GM19025 (cell line): ENCODE measurements at regions not wholly inside any gene's neighbourhood (a gene's known extent, or its start where the extent isn't known, plus 50 kb on each side); places are given as distances from the start of the nearest gene placed in this dataset.
A peak's percentile ranks its signal among the peaks of the same experiment; 100 is the strongest.
"Not testable (repeated sequence)": the region's sequence is repeated elsewhere in the genome, so short reads cannot be mapped to it uniquely, and the experiment has no call there.

Experiments used
- ATAC-seq: cut with Tn5 transposase; IDR thresholded peaks from one replicate; pipeline ENCODE4 v1.9.1; 2021; ENCODE audit warnings: mild to moderate bottlenecking, low read depth, moderate library complexity; ENCODE audit not compliant: unreplicated experiment

GRCh38 chr13:80988391-80989151 is 647.6 kb upstream of the SPRY2 start:
- ATAC-seq = no peak

GRCh38 chr13:80979035-80979641 is 638.2 kb upstream of the SPRY2 start:
- ATAC-seq = peak; percentile 91

GRCh38 chr13:80977168-80977567 is 636.2 kb upstream of the SPRY2 start:
- ATAC-seq = no peak

GRCh38 chr13:80975903-80976302 is 635.0 kb upstream of the SPRY2 start:
- no peak for ATAC-seq

GRCh38 chr13:80973721-80974120 is 632.8 kb upstream of the SPRY2 start:
- ATAC-seq = no peak

GRCh38 chr13:80972857-80973478 is 632.0 kb upstream of the SPRY2 start:
- no peak for ATAC-seq

- ATAC-seq = no peak
Measured at GRCh38 chr13:80965097-80965496, 624.2 kb upstream of the SPRY2 start.

GRCh38 chr13:80962855-80963254 is 621.9 kb upstream of the SPRY2 start:
- no peak for ATAC-seq

- no peak for ATAC-seq
Measured at GRCh38 chr13:80962173-80962572, 621.2 kb upstream of the SPRY2 start.

GRCh38 chr13:80957019-80957655 is 616.2 kb upstream of the SPRY2 start:
- no peak for ATAC-seq

- no peak for ATAC-seq
Measured at GRCh38 chr13:80955501-80955900, 614.6 kb upstream of the SPRY2 start.

- no peak for ATAC-seq
Measured at GRCh38 chr13:80952158-80952557, 611.2 kb upstream of the SPRY2 start.

GRCh38 chr13:80946008-80946802 is 605.3 kb upstream of the SPRY2 start:
- ATAC-seq = no peak

- ATAC-seq = no peak
Measured at GRCh38 chr13:80945328-80945727, 604.4 kb upstream of the SPRY2 start.

- no peak for ATAC-seq
Measured at GRCh38 chr13:80939581-80939980, 598.7 kb upstream of the SPRY2 start.

- ATAC-seq = no peak
Measured at GRCh38 chr13:80931766-80932165, 590.8 kb upstream of the SPRY2 start.

GRCh38 chr13:80931118-80931517 is 590.2 kb upstream of the SPRY2 start:
- no peak for ATAC-seq

GRCh38 chr13:80928241-80928640 is 587.3 kb upstream of the SPRY2 start:
- ATAC-seq = no peak

- ATAC-seq = not testable (repeated sequence)
Measured at GRCh38 chr13:80926024-80926423, 585.1 kb upstream of the SPRY2 start.

- no peak for ATAC-seq
Measured at GRCh38 chr13:80924596-80924995, 583.7 kb upstream of the SPRY2 start.

- ATAC-seq = no peak
Measured at GRCh38 chr13:80923907-80924306, 583.0 kb upstream of the SPRY2 start.
